Fibroblast of pulmonary artery (primary cell): ENCODE measurements at regions not wholly inside any gene's neighbourhood (a gene's known extent, or its start where the extent isn't known, plus 50 kb on each side); places are given as distances from the start of the nearest gene placed in this dataset.

Source experiments
- DNase-seq: peaks from one replicate; pipeline ENCODE4 v3.0.0-alpha.2; 2010; ENCODE audit warnings: low read depth
- H3K4me3 ChIP-seq: replicated peaks from 2 replicates; pipeline ENCODE4 v1.5.1; 2011; ENCODE audit warnings: low read depth, mild to moderate bottlenecking, control low read depth, low read length, moderate library complexity
- CTCF ChIP-seq: IDR thresholded peaks from 2 replicates; pipeline ENCODE4 v1.5.1; 2011; ENCODE audit warnings: mild to moderate bottlenecking, control low read depth, low read length, inconsistent platforms; ENCODE audit errors: missing control alignments

DNA sequence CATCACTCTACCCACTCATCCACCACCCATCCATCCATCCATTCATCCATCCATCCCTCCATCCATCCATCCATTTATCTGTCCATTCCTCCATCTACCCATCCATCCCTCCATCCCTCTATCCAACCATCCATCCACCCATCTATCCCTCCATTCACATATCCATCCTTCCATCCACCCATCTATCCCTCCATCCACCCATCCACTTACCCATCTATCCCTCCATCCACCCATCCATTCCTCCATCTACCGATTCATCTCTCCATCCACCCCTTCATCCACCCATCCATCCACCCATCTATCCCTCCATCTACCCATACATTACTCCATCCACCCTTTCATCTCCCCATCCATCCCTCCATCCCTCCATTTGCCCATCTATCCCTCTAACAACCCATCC, 239.6 kb upstream of the SHH start:
- DNase-seq = no peak
- no peak for TF ChIP-seq CTCF
- no peak overlapping the region for H3K4me3 ChIP-seq

- TF ChIP-seq CTCF = no peak
- no peak overlapping the region for H3K4me3 ChIP-seq
- DNase-seq = no peak
Observed at GRCh38 chr7:156050636-156051569, 238.6 kb upstream of the SHH start.

GRCh38 chr7:156049366-156049765, 237.1 kb upstream of the SHH start:
- DNase-seq = no peak
- no peak overlapping the region for H3K4me3 ChIP-seq
- TF ChIP-seq CTCF = no peak

DNA sequence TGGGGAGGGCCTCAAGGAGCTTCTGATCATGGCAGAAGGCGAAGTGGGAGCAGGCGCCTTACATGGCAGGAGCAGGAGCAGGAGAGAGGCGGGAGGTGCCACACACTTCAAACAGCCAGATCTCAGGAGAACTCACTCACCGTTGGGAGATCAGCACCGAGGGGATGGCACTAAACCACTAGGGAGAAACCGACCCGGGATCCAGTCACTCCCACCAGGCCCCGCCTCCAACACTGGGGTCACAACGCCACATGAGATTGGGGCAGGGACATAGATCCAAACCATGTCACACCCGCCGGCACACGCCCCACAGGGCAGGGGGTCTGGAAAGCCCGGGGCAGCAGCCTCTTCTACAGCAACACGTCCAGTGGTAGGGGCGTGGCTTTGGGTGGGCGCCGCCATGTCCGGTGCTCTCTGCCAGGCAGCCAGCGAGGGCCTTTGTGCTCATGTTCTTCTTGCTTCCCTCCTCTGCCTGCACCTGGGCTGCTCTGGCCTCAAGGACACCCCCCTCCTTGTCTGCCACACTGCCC, 233.8 kb upstream of the SHH start:
- no peak for DNase-seq
- TF ChIP-seq CTCF = no peak
- no peak overlapping the region for H3K4me3 ChIP-seq

DNA sequence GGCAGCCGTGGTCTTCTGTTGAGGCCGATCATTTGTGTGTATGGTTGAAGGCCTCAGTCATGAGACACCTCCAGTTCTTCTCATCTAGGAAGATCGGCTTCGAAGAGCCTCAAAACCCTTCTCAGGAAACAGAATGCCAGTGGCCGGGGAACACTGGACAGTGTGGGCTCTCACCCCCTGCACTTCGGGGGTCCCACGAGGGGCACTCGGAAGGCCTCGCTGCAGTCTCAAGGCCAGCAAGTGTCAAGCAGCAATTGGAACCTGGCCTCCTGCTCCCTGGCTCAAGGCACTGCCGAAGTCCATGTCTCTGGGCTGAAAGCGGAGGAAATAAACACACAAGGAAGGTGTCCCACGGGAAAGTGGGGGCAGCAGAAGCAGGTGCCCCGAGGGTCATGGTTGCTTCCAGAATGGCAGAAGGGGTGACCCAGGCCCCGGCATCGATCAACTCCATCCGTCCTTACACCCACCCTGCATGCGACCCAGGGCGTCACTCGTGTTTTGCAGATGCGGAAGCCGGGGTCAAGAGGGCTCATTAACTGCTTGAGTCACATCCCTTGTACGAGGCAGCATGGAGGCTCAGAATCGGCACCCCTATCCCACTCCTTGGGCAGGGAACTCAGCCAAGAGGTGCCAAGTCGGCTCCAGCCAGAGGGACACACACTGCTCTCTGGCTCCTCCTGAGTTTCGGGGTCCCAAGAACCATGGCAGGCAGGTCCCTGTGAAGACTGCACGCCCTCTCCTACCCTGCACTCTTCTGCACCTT, 231.3 kb upstream of the SHH start:
- no peak for TF ChIP-seq CTCF
- no peak overlapping the region for H3K4me3 ChIP-seq
- DNase-seq = no peak

- no peak overlapping the region for H3K4me3 ChIP-seq
- DNase-seq = no peak
- no peak for TF ChIP-seq CTCF
Observed at GRCh38 chr7:156041398-156041797, 229.1 kb upstream of the SHH start.
